ENCODE measurements at regions not wholly inside any gene's neighbourhood (a gene's known extent, or its start where the extent isn't known, plus 50 kb on each side); places are given as distances from the start of the nearest gene placed in this dataset.

- no TSS peak for BruUV-seq (replicated peaks)
- intact Hi-C loops (cut with micrococcal nuclease), result no loop called here
- no peak overlapping the region for H3K9ac ChIP-seq (ENCODE audit: low read length)
- H4K20me1 ChIP-seq (ENCODE audit: insufficient read depth), result no peaks in the 10 kb centered on the region
- H3K9me3 ChIP-seq (ENCODE audit: control insufficient read depth in 1 of 2, insufficient read depth in 1 of 2, low read depth in 1 of 2, low read length in 2 of 2), result no peaks in the 10 kb centered on the region
- H3K27ac ChIP-seq (ENCODE audit: low read depth, low read length), result no peak overlapping the region
- no peak overlapping the region for H2AFZ ChIP-seq (ENCODE audit: low read depth, low read length, poor library complexity, severe bottlenecking)
- DNase-seq (ENCODE audit: low read depth, low spot score) (no peak), ATAC-seq (no peak)
- no peaks in the 10 kb centered on the region for H3K79me2 ChIP-seq (ENCODE audit: insufficient read depth, low read length)
- H3K4me1 ChIP-seq (ENCODE audit: control insufficient read depth in 1 of 2, insufficient read depth in 2 of 2, low read length in 2 of 2), result no peaks in the 10 kb centered on the region
- no peaks in the 10 kb centered on the region for H3K9me2 ChIP-seq (ENCODE audit: insufficient read depth)
- no peak for TF ChIP-seq CBX3 (IDR thresholded peaks at IDR 0.05; ENCODE audit: low read depth)
- H3K27me3 ChIP-seq (ENCODE audit: insufficient read depth, low read length), result no peaks in the 10 kb centered on the region
- POLR2A ChIA-PET, result no interaction called here
- no peak overlapping the region for H3K4me3 ChIP-seq (replicated peaks in 1 of 2; ENCODE audit: low read depth in 1 of 2, low read length in 2 of 2)
- RAD21 ChIA-PET (ENCODE audit: low non-redundant PET in 1 of 2, low total read pairs in 2 of 2, uncharacterized antibody in 2 of 2, unreplicated experiment in 2 of 2), result no interaction called here
- H3K4me2 ChIP-seq (ENCODE audit: low read length), result no peak overlapping the region
- CTCF ChIA-PET, result no interaction called here
- no peaks in the 10 kb centered on the region for H3K36me3 ChIP-seq (ENCODE audit: control insufficient read depth in 1 of 2, insufficient read depth in 2 of 2, low read length in 2 of 2)
Observed at GRCh38 chr7:46603780-46604179, 682.7 kb upstream of the IGFBP3 start.

- RAD21 ChIA-PET (ENCODE audit: low non-redundant PET in 1 of 2, low total read pairs in 2 of 2, uncharacterized antibody in 2 of 2, unreplicated experiment in 2 of 2), result no interaction called here
- no peak overlapping the region for H2AFZ ChIP-seq (ENCODE audit: low read depth, low read length, poor library complexity, severe bottlenecking)
- CTCF ChIA-PET, result no interaction called here
Observed at GRCh38 chr7:46603296-46603752, 682.3 kb upstream of the IGFBP3 start.

More at GRCh38 chr7:46603296-46603752, 682.3 kb upstream of the IGFBP3 start:
- TF ChIP-seq POLR2A (IDR thresholded peaks at IDR 0.05; ENCODE audit: borderline replicate concordance, extremely low read depth, insufficient read depth, insufficient read length) (no peak), CBX3 (IDR thresholded peaks at IDR 0.05; ENCODE audit: low read depth) (no peak), EZH2 (IDR thresholded peaks at IDR 0.05) (no peak), ZFX (IDR thresholded peaks at IDR 0.05) (no peak), FOSL1 (IDR thresholded peaks at IDR 0.05; ENCODE audit: low read depth) (no peak), RAD21 (IDR thresholded peaks at IDR 0.05; ENCODE audit: low read depth) (no peak), ZNF274 (IDR thresholded peaks at IDR 0.05; ENCODE audit: low read depth, low read length) (no peak), TCF7L2 (IDR thresholded peaks at IDR 0.05; ENCODE audit: borderline replicate concordance, extremely low read depth, insufficient read depth, insufficient read length) (no peak), SIN3A (IDR thresholded peaks at IDR 0.05; ENCODE audit: low read depth) (no peak), MAX (IDR thresholded peaks at IDR 0.05) (no peak), EZH2phosphoT487 (IDR thresholded peaks at IDR 0.05; ENCODE audit: borderline replicate concordance) (no peak), EGR1 (IDR thresholded peaks at IDR 0.05; ENCODE audit: low read depth) (no peak), ELF1 (IDR thresholded peaks at IDR 0.05; ENCODE audit: borderline replicate concordance, low read depth) (no peak), POLR2AphosphoS5 (IDR thresholded peaks at IDR 0.05; ENCODE audit: low read depth, low read length) (no peak)
- no TSS peak for BruUV-seq (replicated peaks)
- no peaks in the 10 kb centered on the region for H3K27me3 ChIP-seq (ENCODE audit: insufficient read depth, low read length)
- DNase-seq (ENCODE audit: low read depth, low spot score), result no peak
- H3K9me3 ChIP-seq (ENCODE audit: control insufficient read depth in 1 of 2, insufficient read depth in 1 of 2, low read depth in 1 of 2, low read length in 2 of 2), result no peaks in the 10 kb centered on the region
- intact Hi-C loops (cut with micrococcal nuclease), result no loop called here
- no peak overlapping the region for H3K4me3 ChIP-seq (replicated peaks in 1 of 2; ENCODE audit: low read depth in 1 of 2, low read length in 2 of 2)
- H3K9ac ChIP-seq (ENCODE audit: low read length), result no peak overlapping the region
- no peaks in the 10 kb centered on the region for H3K4me1 ChIP-seq (ENCODE audit: control insufficient read depth in 1 of 2, insufficient read depth in 2 of 2, low read length in 2 of 2)
- no peak for ATAC-seq
- no peaks in the 10 kb centered on the region for H4K20me1 ChIP-seq (ENCODE audit: insufficient read depth)
- no peaks in the 10 kb centered on the region for H3K9me2 ChIP-seq (ENCODE audit: insufficient read depth)
- H3K36me3 ChIP-seq (ENCODE audit: control insufficient read depth in 1 of 2, insufficient read depth in 2 of 2, low read length in 2 of 2), result no peaks in the 10 kb centered on the region
- no peaks in the 10 kb centered on the region for H3K79me2 ChIP-seq (ENCODE audit: insufficient read depth, low read length)
- POLR2A ChIA-PET, result no interaction called here
- H3K27ac ChIP-seq (ENCODE audit: low read depth, low read length), result no peak overlapping the region
- no peak overlapping the region for H3K4me2 ChIP-seq (ENCODE audit: low read length)
